ENCODE measurements at regions not wholly inside any gene's neighbourhood (a gene's known extent, or its start where the extent isn't known, plus 50 kb on each side); places are given as distances from the start of the nearest gene placed in this dataset.
A peak's percentile ranks its signal among the peaks of the same experiment; 100 is the strongest.

DNA sequence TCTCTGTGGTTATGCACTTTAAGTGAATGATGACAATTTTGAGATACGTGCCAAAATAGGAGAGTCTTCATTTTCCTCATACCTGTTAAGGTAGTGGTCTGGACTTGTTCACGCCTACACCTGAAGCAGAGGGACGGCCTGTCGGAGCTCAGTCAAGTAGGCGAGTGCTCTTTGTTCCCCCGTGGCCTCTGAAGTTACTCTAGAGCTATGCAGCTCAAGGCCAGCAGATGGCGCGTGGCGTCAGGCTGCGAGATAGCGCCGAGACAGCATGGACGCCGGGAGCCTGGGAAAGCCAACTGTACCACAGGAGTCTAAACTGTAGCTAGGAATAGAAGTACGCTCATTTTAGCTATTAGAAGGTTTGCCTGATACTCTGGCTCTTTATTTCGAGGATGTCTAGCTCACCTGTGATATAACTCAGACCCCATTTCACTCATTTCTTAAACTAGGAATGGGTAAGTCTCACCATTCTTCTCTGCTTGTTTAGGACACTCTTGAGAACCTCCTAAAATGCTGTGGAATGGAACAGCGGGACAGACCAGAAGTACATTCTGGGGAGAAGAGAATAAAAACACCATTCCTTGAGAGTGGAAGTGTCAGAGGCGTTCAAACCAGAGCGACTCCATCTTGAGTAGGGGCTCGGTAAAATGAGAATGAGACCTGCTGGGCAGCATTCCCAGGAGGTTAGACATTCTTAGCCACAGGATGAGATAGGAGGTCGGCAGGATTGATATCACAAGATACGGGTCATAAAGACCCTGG, 267.4 kb upstream of the HMGA2 start:
- peak; percentile 92 for DNase-seq (ENCODE audit: low read depth)

- no peak for DNase-seq (ENCODE audit: low read depth)
Measured at GRCh38 chr12:65557438-65558181, 266.7 kb upstream of the HMGA2 start.

DNA sequence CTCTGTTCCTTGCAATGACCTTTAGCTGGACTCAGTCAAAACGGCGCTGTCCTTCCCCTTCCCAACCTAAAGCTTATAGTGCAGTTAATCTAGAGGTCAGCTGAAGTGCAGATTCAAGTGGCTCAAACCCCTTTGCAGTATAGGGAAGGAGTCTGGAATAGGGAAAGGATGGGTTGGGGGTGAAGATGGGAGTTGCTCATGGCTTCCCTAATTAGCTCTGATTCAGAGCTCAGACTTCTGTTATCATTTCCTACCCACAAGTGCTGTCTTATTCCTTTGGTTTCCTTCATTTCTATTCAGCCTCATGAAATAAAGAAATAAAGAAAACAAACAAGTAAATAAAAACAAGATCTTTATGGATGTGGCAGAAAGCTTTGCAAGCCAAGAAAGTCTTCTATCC, 264.0 kb upstream of the HMGA2 start:
- DNase-seq (ENCODE audit: low read depth), result peak; percentile 43

DNA sequence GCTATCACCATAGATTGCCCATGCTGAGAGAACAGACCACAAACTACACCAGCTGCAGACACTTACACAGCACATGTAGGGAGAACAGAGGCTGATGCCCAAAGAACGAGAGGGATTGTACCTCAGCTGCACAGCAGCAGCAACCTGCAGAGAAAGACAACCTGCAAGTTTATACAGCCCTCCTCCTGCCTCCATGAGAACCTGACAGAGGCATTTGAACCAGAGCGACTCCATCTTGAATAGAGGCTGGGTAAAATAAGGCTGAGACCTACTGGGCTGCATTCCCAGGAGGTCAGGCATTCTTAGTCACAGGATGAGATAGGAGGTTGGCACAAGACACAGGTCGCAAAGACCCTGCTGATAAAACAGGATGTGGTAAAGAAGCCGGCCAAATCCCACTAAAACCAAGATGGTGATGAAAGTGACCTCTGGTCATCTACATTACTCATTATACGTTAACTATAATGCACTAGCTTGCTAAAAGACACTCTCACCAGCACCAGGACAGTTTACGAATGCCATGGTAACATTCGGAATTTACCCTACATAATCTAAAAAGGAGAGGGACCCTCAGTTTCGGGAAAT, 262.4 kb upstream of the HMGA2 start:
- DNase-seq (ENCODE audit: low read depth), result peak; percentile 82

DNA sequence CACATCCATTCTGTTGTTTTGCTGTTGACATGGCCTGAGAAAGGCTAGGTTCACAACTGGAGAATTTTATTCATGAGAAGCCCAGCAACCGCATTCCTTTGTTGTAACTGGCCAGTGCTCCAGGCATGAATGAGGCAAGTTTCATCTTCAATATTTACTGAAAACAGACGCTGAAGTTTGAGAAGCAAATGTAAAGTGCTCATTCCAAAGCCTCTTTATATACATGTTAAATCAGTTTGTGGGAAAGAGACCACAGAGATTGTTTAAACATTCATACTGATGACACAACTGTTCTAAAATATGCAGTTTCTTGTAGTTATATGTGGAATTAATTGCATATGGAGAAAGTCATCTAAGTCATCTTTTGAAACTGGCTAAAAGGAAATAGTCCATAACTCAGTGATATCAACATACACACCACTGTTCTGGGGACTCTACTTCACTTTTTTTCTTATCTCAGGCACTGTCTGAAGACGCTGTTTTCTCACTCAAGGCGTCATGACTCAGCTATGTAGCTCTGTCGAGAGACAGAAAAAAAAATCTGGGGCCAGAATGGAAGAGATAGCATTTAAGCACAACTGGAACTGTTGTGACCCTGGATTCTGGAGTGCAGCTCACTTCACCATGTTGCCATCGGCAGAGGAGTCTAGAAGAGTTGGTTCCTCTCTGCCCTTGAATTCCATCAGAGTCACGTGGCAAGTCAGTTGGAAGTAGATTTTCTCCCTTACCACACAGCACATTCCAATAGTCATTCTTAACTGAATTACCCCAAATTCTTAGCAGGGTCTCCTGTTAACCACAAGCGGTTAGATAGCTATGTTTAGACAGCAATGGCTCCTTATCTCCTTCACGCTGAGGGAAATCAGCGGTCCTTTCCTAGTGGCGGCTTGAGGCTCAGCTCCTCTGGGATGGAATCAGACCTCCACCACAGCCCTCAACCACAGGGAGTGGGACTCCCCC, 258.4 kb upstream of the HMGA2 start:
- DNase-seq (ENCODE audit: low read depth), result peak; percentile 92

DNA sequence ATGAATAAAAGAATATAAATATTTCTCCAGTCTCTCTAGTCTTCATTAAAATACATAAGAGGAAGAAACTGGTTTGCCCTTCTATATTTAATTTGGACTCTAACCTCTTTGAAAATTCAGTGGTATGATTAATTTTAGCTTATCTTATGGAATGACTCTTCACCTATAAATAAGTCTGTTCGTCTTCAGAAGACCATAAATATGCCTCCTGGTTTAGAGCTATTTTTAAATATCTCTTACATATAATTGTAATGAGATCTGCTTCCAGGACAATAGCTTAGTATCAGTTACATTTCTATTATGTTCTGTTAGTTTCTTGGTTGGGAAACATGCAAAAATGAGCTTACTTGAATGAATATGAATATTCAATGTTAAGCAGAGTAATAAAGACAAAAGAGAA, 257.5 kb upstream of the HMGA2 start:
- DNase-seq (ENCODE audit: low read depth), result no peak

GRCh38 chr12:65567820-65568219, 256.5 kb upstream of the HMGA2 start:
- DNase-seq (ENCODE audit: low read depth), result no peak

- peak; percentile 59 for DNase-seq (ENCODE audit: low read depth)
Measured at GRCh38 chr12:65568517-65568916, 255.8 kb upstream of the HMGA2 start.

- DNase-seq (ENCODE audit: low read depth), result no peak
Measured at GRCh38 chr12:65570451-65571130, 253.7 kb upstream of the HMGA2 start.

- DNase-seq (ENCODE audit: low read depth), result no peak
Measured at GRCh38 chr12:65574867-65575266, 249.4 kb upstream of the HMGA2 start.

GRCh38 chr12:65584016-65584415, 240.3 kb upstream of the HMGA2 start:
- DNase-seq (ENCODE audit: low read depth), result no peak

- DNase-seq (ENCODE audit: low read depth), result no peak
Measured at GRCh38 chr12:65585648-65586602, 238.4 kb upstream of the HMGA2 start.

DNA sequence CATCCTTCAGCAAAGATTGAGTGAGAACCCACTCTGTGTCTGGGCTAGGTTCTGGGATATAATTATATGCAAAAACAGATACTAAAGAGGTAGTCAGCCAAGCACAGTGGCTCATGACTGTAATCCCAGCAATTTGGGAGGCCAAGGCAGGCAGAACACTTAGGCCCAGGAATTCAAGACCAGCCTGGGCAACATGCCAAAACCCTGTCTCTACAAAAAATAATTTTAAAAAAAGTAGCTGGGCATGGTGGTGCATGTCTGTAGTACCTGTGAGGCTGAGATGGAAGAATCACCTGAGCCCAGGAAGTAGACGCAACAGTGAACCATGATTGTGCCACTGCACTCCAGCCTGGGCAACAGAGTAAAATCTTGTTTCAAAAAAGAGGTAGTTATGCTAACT, 237.5 kb upstream of the HMGA2 start:
- no peak for DNase-seq (ENCODE audit: low read depth)

DNA sequence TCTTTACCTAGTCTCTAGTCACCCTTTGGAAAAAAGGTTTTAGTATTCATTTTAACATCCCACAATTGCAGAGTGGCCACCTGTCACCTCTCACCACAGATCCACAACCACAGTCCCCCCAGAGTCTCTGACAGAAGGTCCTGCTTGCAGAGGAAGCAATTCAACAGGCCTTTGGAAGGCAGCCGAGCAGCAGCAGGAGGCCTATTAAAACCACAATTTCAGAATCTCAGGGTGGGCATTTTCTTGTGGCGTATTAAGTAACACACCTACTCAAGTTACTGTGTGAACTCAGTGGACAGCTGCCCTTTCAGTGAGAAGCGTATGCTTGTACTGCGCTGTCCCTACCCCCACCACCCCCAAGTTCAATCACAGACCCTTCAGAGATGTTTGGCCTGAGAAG, 234.0 kb upstream of the HMGA2 start:
- no peak for DNase-seq (ENCODE audit: low read depth)

GRCh38 chr12:65592416-65592815, 231.9 kb upstream of the HMGA2 start:
- no peak for DNase-seq (ENCODE audit: low read depth)

GRCh38 chr12:65593239-65593701, 231.0 kb upstream of the HMGA2 start:
- DNase-seq (ENCODE audit: low read depth), result no peak

- no peak for DNase-seq (ENCODE audit: low read depth)
Measured at GRCh38 chr12:65594409-65594808, 229.9 kb upstream of the HMGA2 start.

GRCh38 chr12:65595016-65595560, 229.2 kb upstream of the HMGA2 start:
- DNase-seq (ENCODE audit: low read depth), result no peak

- DNase-seq (ENCODE audit: low read depth), result peak; percentile 40
Measured at GRCh38 chr12:65596514-65597091, 227.7 kb upstream of the HMGA2 start.
